HT1080 (cell line): ENCODE measurements at regions not wholly inside any gene's neighbourhood (a gene's known extent, or its start where the extent isn't known, plus 50 kb on each side); places are given as distances from the start of the nearest gene placed in this dataset.

Experiments used
- DNase-seq: peaks from one replicate; pipeline ENCODE4 v3.0.0-alpha.2; 2015; ENCODE audit warnings: low read depth

GRCh38 chr2:120401275-120402066, 55.5 kb downstream of the INHBB start:
- DNase-seq, result no peak

GRCh38 chr2:120402067-120402433, 56.1 kb downstream of the INHBB start:
- DNase-seq, result no peak

GRCh38 chr2:120402508-120402907, 56.6 kb downstream of the INHBB start:
- no peak for DNase-seq

GRCh38 chr2:120403261-120403660, 57.3 kb downstream of the INHBB start:
- DNase-seq, result no peak

GRCh38 chr2:120403676-120404075, 57.7 kb downstream of the INHBB start:
- no peak for DNase-seq

- no peak for DNase-seq
These were observed 58.3 kb downstream of the INHBB start for GRCh38 chr2:120404274-120404673.

GRCh38 chr2:120404941-120405758, 59.2 kb downstream of the INHBB start:
- no peak for DNase-seq

GRCh38 chr2:120405759-120406099, 59.8 kb downstream of the INHBB start:
- no peak for DNase-seq

- no peak for DNase-seq
These were observed 60.6 kb downstream of the INHBB start for GRCh38 chr2:120406566-120406965.

GRCh38 chr2:120410487-120410886, 64.6 kb downstream of the INHBB start:
- DNase-seq, result no peak

- no peak for DNase-seq
These were observed 69.1 kb downstream of the INHBB start for GRCh38 chr2:120415060-120415459.

GRCh38 chr2:120415728-120416509, 70.0 kb downstream of the INHBB start:
- no peak for DNase-seq

GRCh38 chr2:120418174-120418787, 72.3 kb downstream of the INHBB start:
- DNase-seq, result no peak

- no peak for DNase-seq
These were observed 73.1 kb downstream of the INHBB start for GRCh38 chr2:120419073-120419472.

- no peak for DNase-seq
These were observed 74.0 kb downstream of the INHBB start for GRCh38 chr2:120419955-120420354.

GRCh38 chr2:120421126-120421829, 75.3 kb downstream of the INHBB start:
- no peak for DNase-seq

- DNase-seq, result no peak
These were observed 75.9 kb downstream of the INHBB start for GRCh38 chr2:120421830-120422175.

GRCh38 chr2:120422465-120423160, 76.7 kb downstream of the INHBB start:
- no peak for DNase-seq

- no peak for DNase-seq
These were observed 77.4 kb downstream of the INHBB start for GRCh38 chr2:120423167-120423943.
